ENCODE measurements at regions not wholly inside any gene's neighbourhood (a gene's known extent, or its start where the extent isn't known, plus 50 kb on each side); places are given as distances from the start of the nearest gene placed in this dataset.
"Not testable (repeated sequence)": the region's sequence is repeated elsewhere in the genome, so short reads cannot be mapped to it uniquely, and the experiment has no call there.

DNA sequence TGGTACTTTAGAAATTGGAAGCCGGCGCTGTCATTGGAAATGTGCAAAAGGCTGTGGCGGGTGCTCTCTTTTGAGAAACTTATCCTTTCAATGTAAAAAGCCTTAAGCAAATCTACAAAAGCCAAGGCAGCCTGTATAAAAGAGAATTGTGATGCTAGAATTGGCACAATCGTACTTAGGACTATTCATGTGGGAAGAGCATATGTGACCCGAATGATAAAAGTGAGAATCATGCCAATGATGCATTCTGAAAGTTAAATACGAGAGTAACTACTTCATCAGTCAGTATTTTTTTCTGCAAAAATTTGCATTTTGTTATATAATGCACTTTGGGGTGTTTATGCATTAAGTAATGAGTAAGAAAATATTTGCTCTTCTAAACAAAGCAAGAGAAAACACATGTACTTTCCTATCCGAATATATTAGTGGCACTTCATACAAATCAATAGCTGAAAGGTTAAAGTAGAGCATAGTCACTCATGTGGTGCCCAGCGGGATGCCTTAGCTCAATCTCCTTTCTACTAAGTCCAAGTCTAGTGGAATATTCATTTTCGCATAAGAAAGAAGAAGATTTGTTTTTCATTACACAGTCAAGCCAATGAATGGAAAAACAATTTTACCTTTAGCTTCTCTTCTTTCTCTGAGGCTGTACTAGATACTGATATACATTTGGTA lies 1256.6 kb upstream of the B3GALT2 start:
- no peak for TF ChIP-seq ZFX (IDR thresholded peaks at IDR 0.05; ENCODE audit: borderline replicate concordance)
- TF ChIP-seq, protein P1, sequence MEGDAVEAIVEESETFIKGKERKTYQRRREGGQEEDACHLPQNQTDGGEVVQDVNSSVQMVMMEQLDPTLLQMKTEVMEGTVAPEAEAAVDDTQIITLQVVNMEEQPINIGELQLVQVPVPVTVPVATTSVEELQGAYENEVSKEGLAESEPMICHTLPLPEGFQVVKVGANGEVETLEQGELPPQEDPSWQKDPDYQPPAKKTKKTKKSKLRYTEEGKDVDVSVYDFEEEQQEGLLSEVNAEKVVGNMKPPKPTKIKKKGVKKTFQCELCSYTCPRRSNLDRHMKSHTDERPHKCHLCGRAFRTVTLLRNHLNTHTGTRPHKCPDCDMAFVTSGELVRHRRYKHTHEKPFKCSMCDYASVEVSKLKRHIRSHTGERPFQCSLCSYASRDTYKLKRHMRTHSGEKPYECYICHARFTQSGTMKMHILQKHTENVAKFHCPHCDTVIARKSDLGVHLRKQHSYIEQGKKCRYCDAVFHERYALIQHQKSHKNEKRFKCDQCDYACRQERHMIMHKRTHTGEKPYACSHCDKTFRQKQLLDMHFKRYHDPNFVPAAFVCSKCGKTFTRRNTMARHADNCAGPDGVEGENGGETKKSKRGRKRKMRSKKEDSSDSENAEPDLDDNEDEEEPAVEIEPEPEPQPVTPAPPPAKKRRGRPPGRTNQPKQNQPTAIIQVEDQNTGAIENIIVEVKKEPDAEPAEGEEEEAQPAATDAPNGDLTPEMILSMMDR (IDR thresholded peaks at IDR 0.05): no peak
- no peak overlapping the region for H3K27ac ChIP-seq

DNA sequence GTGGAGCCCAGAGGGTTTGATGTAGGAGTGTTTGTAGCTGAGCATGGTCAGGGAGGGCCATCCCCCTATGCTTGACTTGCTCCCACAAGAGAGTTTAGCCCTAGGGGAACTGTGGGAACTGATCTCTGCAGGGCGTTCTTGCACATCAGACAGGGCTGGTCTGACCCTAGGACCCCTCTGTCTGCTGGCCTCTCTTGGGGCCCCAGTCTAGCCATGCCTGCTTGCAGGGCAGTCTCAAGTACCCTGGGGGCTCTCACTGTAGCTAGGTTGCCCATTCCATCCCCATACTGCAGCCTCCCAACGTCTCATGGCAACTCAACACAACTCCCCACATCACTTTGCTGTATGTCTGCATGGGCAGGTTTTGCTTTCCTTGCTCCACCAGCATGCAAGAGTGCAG lies 1250.7 kb upstream of the B3GALT2 start:
- TF ChIP-seq, protein P1 (IDR thresholded peaks at IDR 0.05): no peak
- no peak for TF ChIP-seq ZFX (IDR thresholded peaks at IDR 0.05; ENCODE audit: borderline replicate concordance)
- H3K27ac ChIP-seq: no peak overlapping the region

DNA sequence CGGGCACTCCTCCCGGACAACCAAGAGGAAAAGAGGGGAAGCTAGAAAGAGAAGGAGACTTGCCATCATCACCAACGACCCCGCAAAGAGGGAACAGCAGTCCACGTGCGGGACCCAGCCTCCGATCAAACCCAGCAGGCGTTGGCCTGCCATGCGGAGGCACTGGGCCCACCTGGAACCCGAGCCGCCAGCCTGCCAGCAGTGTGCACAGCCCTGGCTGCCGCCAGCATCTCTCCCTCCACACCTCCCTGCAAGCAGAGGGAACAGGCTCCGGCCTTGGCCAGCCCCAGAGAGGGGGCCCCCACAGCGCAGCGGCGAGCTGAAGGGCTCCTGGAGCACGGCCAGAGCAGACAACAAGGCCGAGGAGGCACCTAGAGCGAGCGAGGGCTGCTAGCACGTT lies 1244.7 kb upstream of the B3GALT2 start:
- TF ChIP-seq, protein P1 (IDR thresholded peaks at IDR 0.05): no peak
- no peak for TF ChIP-seq ZFX (IDR thresholded peaks at IDR 0.05; ENCODE audit: borderline replicate concordance)

DNA sequence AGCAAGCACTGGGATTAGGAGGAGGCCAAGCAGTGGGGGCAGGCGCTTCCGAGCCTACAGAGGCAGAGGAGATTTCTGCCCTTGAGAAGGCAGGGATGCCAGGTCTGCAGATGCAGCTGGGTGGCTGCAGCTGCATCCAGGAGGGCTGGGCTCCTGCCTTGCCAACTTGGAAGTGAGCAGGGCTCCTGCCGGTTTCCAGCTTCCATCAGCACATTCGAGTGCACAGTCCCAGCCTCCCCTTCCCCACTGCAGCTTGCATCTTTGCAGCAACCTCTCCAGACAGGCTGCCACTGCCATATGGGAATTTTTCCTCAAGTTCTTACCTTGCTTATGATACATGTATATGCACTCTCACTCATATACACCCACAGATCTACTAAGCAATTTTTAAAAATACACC lies 1234.3 kb upstream of the B3GALT2 start:
- TF ChIP-seq, protein P1 (IDR thresholded peaks at IDR 0.05): no peak
- no peak for TF ChIP-seq ZFX (IDR thresholded peaks at IDR 0.05; ENCODE audit: borderline replicate concordance)

More for the DNA sequence above, 1244.7 kb upstream of the B3GALT2 start:
- no peak overlapping the region for H3K27ac ChIP-seq

DNA sequence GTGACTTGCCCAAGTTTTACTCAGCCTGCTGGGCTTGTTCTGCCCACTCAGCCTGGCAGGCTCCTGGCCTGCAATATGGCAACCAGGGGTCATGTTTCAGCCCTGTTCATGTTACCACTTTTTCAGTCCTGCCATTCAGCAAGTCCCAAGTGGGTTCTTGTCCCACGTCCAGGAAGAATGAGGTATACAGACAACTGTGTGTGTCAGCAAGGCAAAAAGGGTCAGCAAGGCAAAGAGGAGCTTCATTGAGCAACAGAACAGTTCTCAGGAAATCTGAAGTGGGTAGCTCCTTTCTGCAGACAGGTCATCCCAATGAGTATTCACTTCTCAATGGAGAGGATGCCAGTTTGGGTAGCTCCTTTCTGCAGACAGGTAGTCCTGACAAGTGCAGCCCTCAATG lies 1233.3 kb upstream of the B3GALT2 start:
- TF ChIP-seq, protein P1 (IDR thresholded peaks at IDR 0.05): no peak
- no peak for TF ChIP-seq ZFX (IDR thresholded peaks at IDR 0.05; ENCODE audit: borderline replicate concordance)
- no peak overlapping the region for H3K27ac ChIP-seq

More for the DNA sequence above, 1234.3 kb upstream of the B3GALT2 start:
- no peak overlapping the region for H3K27ac ChIP-seq

DNA sequence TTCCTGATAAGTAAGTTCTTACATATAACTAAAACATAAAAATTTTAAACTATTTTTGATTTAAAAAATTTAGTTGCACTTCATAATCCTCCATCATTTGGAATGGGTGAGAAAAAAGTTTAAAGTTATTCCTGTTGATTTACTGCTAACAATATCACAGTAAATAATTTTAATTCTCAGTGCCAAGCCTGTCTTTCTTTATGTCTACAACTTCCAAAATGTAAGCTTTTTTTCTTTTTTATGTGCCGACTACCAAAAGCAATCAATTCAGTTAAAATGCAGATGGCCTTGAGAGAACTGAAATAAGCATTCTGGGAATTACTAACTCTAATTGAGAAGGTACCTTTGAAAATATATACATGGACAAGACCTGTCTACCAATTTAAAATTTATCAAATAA lies 1224.3 kb upstream of the B3GALT2 start:
- TF ChIP-seq, protein P1 (IDR thresholded peaks at IDR 0.05): no peak
- TF ChIP-seq ZFX (IDR thresholded peaks at IDR 0.05; ENCODE audit: borderline replicate concordance): no peak
- H3K27ac ChIP-seq: no peak overlapping the region

DNA sequence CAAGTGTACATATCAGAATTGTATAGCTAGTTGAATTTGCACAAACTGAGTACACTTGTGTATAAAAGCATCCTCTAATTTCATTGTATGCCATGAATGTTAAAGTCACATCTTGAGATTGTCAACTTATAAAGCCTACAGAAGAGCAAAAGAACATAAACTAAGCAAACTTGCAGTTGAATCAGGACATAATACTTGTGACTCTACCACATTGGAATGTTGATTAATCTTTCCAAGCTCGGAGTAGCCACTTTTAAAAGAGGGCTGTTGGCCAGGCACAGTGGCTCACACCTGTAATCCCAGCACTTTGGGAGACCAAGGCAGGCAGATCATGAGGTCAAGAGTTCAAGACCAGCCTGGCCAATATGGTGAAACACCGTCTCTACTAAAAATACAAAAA lies 1220.8 kb upstream of the B3GALT2 start:
- H3K27ac ChIP-seq: not testable (repeated sequence)

DNA sequence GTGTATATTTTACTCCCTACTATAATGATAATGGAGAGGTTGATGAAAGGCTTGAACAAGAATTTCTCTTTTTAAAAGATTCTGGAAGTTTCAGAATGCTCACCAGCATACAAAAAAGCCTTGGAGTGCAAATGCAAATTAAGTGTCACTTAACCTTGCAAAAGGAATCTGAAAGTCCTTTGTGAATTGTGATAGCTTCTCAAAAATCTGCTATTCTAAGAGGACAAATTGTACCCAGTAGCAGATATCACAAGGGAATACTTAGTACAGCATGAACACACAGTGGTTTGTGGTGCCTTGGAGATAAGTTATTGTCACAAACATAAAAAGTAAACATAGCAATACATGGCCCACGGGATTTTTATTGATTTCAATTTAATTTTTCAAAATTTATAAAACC lies 1208.3 kb upstream of the B3GALT2 start:
- H3K27ac ChIP-seq: no peak overlapping the region
- TF ChIP-seq, protein P1 (IDR thresholded peaks at IDR 0.05): no peak
- no peak for TF ChIP-seq ZFX (IDR thresholded peaks at IDR 0.05; ENCODE audit: borderline replicate concordance)

Data from 22Rv1 (cell line).